GM06990 (cell line): ENCODE measurements at regions not wholly inside any gene's neighbourhood (a gene's known extent, or its start where the extent isn't known, plus 50 kb on each side); places are given as distances from the start of the nearest gene placed in this dataset.

Experiments
- DNase-seq: peaks from one replicate; pipeline ENCODE4 v3.0.0-alpha.2; 2011; ENCODE audit not compliant: insufficient read length; ENCODE audit errors: extremely low read depth
- H3K27me3 ChIP-seq: replicated peaks from 2 replicates; pipeline ENCODE4 v1.6.0; 2011; ENCODE audit warnings: low read length; ENCODE audit not compliant: control insufficient read depth, insufficient read depth
- H3K36me3 ChIP-seq: 2 replicates; pipeline ENCODE4 v1.5.1; 2011; ENCODE audit warnings: low read length; ENCODE audit not compliant: control insufficient read depth, insufficient read depth
- H3K4me3 ChIP-seq: replicated peaks from 2 replicates; pipeline ENCODE4 v1.5.1; 2011; ENCODE audit warnings: low read depth, mild to moderate bottlenecking, control low read depth, low read length
- CTCF ChIP-seq: IDR thresholded peaks from 2 replicates; pipeline ENCODE4 v1.5.1; 2011; ENCODE audit warnings: low read length, control low read depth, mild to moderate bottlenecking, inconsistent platforms; ENCODE audit not compliant: insufficient read depth, poor library complexity, severe bottlenecking

GRCh38 chr4:162221148-162221547 lies 57.3 kb upstream of the FSTL5 start:
- H3K27me3 ChIP-seq, result no peaks in the 10 kb centered on the region
- no peak for DNase-seq
- TF ChIP-seq CTCF, result no peak
- no peaks in the 10 kb centered on the region for H3K36me3 ChIP-seq
- H3K4me3 ChIP-seq, result no peak overlapping the region
